ENCODE measurements at regions not wholly inside any gene's neighbourhood (a gene's known extent, or its start where the extent isn't known, plus 50 kb on each side); places are given as distances from the start of the nearest gene placed in this dataset.
A peak's percentile ranks its signal among the peaks of the same experiment; 100 is the strongest.

- no peak overlapping the region for H3K4me3 ChIP-seq
- no peak for ATAC-seq
- no peaks in the 10 kb centered on the region for H3K4me1 ChIP-seq (ENCODE audit: insufficient read depth)
- peaks cover 3% of the 10 kb centered on the region; the same call in 2 of the 3 replicates for H3K4me1 Mint-ChIP-seq
- H3K27me3 ChIP-seq (ENCODE audit: insufficient read depth), result no peaks in the 10 kb centered on the region
- H3K27me3 Mint-ChIP-seq (ENCODE audit: insufficient read depth, low read depth, poor library complexity), result no peaks in the 10 kb centered on the region
- H3K79me2 ChIP-seq (replicated peaks; ENCODE audit: insufficient read depth), result no peaks in the 10 kb centered on the region
- no peak overlapping the region for H3K4me2 ChIP-seq
- H3K9me3 Mint-ChIP-seq, result peaks cover 3% of the 10 kb centered on the region; the same call in 1 of the 3 replicates
- TF ChIP-seq NANOG (IDR thresholded peaks at IDR 0.05; ENCODE audit: borderline replicate concordance), result no peak
- no peak for TF ChIP-seq ZNF114 (CRISPR knock-in tag; IDR thresholded peaks at IDR 0.05)
- TF ChIP-seq, protein P1, sequence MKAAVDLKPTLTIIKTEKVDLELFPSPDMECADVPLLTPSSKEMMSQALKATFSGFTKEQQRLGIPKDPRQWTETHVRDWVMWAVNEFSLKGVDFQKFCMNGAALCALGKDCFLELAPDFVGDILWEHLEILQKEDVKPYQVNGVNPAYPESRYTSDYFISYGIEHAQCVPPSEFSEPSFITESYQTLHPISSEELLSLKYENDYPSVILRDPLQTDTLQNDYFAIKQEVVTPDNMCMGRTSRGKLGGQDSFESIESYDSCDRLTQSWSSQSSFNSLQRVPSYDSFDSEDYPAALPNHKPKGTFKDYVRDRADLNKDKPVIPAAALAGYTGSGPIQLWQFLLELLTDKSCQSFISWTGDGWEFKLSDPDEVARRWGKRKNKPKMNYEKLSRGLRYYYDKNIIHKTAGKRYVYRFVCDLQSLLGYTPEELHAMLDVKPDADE (IDR thresholded peaks at IDR 0.05), result no peak
- TF ChIP-seq, protein P2, sequence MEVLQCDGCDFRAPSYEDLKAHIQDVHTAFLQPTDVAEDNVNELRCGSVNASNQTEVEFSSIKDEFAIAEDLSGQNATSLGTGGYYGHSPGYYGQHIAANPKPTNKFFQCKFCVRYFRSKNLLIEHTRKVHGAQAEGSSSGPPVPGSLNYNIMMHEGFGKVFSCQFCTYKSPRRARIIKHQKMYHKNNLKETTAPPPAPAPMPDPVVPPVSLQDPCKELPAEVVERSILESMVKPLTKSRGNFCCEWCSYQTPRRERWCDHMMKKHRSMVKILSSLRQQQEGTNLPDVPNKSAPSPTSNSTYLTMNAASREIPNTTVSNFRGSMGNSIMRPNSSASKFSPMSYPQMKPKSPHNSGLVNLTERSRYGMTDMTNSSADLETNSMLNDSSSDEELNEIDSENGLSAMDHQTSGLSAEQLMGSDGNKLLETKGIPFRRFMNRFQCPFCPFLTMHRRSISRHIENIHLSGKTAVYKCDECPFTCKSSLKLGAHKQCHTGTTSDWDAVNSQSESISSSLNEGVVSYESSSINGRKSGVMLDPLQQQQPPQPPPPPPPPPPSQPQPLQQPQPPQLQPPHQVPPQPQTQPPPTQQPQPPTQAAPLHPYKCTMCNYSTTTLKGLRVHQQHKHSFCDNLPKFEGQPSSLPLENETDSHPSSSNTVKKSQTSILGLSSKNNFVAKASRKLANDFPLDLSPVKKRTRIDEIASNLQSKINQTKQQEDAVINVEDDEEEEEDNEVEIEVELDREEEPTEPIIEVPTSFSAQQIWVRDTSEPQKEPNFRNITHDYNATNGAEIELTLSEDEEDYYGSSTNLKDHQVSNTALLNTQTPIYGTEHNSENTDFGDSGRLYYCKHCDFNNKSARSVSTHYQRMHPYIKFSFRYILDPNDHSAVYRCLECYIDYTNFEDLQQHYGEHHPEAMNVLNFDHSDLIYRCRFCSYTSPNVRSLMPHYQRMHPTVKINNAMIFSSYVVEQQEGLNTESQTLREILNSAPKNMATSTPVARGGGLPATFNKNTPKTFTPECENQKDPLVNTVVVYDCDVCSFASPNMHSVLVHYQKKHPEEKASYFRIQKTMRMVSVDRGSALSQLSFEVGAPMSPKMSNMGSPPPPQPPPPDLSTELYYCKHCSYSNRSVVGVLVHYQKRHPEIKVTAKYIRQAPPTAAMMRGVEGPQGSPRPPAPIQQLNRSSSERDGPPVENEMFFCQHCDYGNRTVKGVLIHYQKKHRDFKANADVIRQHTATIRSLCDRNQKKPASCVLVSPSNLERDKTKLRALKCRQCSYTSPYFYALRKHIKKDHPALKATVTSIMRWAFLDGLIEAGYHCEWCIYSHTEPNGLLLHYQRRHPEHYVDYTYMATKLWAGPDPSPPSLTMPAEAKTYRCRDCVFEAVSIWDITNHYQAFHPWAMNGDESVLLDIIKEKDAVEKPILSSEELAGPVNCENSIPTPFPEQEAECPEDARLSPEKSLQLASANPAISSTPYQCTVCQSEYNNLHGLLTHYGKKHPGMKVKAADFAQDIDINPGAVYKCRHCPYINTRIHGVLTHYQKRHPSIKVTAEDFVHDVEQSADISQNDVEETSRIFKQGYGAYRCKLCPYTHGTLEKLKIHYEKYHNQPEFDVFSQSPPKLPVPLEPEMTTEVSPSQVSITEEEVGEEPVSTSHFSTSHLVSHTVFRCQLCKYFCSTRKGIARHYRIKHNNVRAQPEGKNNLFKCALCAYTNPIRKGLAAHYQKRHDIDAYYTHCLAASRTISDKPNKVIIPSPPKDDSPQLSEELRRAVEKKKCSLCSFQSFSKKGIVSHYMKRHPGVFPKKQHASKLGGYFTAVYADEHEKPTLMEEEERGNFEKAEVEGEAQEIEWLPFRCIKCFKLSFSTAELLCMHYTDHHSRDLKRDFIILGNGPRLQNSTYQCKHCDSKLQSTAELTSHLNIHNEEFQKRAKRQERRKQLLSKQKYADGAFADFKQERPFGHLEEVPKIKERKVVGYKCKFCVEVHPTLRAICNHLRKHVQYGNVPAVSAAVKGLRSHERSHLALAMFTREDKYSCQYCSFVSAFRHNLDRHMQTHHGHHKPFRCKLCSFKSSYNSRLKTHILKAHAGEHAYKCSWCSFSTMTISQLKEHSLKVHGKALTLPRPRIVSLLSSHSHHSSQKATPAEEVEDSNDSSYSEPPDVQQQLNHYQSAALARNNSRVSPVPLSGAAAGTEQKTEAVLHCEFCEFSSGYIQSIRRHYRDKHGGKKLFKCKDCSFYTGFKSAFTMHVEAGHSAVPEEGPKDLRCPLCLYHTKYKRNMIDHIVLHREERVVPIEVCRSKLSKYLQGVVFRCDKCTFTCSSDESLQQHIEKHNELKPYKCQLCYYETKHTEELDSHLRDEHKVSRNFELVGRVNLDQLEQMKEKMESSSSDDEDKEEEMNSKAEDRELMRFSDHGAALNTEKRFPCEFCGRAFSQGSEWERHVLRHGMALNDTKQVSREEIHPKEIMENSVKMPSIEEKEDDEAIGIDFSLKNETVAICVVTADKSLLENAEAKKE (CRISPR knock-in tag; IDR thresholded peaks at IDR 0.05), result no peak
- no peak for TF ChIP-seq JUNB (IDR thresholded peaks at IDR 0.05; ENCODE audit: unreplicated experiment)
- TF ChIP-seq ZNF331 (CRISPR knock-in tag; IDR thresholded peaks at IDR 0.05; ENCODE audit: low read depth), result no peak
- TF ChIP-seq STAT1 (IDR thresholded peaks at IDR 0.05; ENCODE audit: unreplicated experiment), result no peak
- no peak for TF ChIP-seq POLR2AphosphoS5 (IDR thresholded peaks at IDR 0.05; ENCODE audit: low read depth)
- no peak for TF ChIP-seq REST (IDR thresholded peaks at IDR 0.05; ENCODE audit: unreplicated experiment)
- TF ChIP-seq, protein P3, sequence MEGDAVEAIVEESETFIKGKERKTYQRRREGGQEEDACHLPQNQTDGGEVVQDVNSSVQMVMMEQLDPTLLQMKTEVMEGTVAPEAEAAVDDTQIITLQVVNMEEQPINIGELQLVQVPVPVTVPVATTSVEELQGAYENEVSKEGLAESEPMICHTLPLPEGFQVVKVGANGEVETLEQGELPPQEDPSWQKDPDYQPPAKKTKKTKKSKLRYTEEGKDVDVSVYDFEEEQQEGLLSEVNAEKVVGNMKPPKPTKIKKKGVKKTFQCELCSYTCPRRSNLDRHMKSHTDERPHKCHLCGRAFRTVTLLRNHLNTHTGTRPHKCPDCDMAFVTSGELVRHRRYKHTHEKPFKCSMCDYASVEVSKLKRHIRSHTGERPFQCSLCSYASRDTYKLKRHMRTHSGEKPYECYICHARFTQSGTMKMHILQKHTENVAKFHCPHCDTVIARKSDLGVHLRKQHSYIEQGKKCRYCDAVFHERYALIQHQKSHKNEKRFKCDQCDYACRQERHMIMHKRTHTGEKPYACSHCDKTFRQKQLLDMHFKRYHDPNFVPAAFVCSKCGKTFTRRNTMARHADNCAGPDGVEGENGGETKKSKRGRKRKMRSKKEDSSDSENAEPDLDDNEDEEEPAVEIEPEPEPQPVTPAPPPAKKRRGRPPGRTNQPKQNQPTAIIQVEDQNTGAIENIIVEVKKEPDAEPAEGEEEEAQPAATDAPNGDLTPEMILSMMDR (conservative IDR thresholded peaks at IDR 0.05; ENCODE audit: low read depth in 2 of 2), result no peak
- no peak for TF ChIP-seq EZH2 (IDR thresholded peaks at IDR 0.05; ENCODE audit: low read depth, unreplicated experiment)
- TF ChIP-seq CREB1 (CRISPR knock-in tag; IDR thresholded peaks at IDR 0.05; ENCODE audit: low read depth), result no peak
- no peak for TF ChIP-seq EZH2phosphoT487 (IDR thresholded peaks at IDR 0.05; ENCODE audit: unreplicated experiment)
- no peak for DNase-seq (ENCODE audit: low spot score)
- no peaks in the 10 kb centered on the region for H4K20me1 ChIP-seq (replicated peaks; ENCODE audit: insufficient read depth)
- no peak overlapping the region for H3K27ac ChIP-seq (ENCODE audit: low read depth)
- H3K4me3 Mint-ChIP-seq, result no peak overlapping the region
- peak overlapping the region; percentile 9; the same call in 1 of the 2 replicates for H2AFZ ChIP-seq
- H3F3A ChIP-seq (replicated peaks; ENCODE audit: low read depth), result no peaks in the 10 kb centered on the region
- peaks cover 10% of the 10 kb centered on the region; the same call in 1 of the 2 replicates for H3K9me2 ChIP-seq (ENCODE audit: insufficient read depth)
- H3K27ac Mint-ChIP-seq, result no peak overlapping the region
- no peaks in the 10 kb centered on the region; the same call in 1 of the 2 replicates for H3K36me3 ChIP-seq (ENCODE audit: insufficient read depth)
- peaks cover 4% of the 10 kb centered on the region; the same call in 2 of the 3 replicates for H3K36me3 Mint-ChIP-seq (ENCODE audit: low read depth)
Observed at GRCh38 chr20:11389186-11389585, 528.5 kb upstream of the BTBD3 start.

Measured in GM23338 (cell line).